ENCODE measurements at regions not wholly inside any gene's neighbourhood (a gene's known extent, or its start where the extent isn't known, plus 50 kb on each side); places are given as distances from the start of the nearest gene placed in this dataset.

- no peaks in the 10 kb centered on the region for H3K27me3 ChIP-seq (ENCODE audit: control insufficient read depth in 1 of 2, insufficient read depth in 1 of 2, low read length in 2 of 2)
- no peak overlapping the region for H3K23ac ChIP-seq (ENCODE audit: low read length in 2 of 2)
- H2AK5ac ChIP-seq (ENCODE audit: low read length, severe bottlenecking), result no peak overlapping the region
- H2BK5ac ChIP-seq (ENCODE audit: low read depth, low read length, poor library complexity, severe bottlenecking), result no peak overlapping the region
- H3K14ac ChIP-seq (ENCODE audit: low read length in 2 of 2), result no peak overlapping the region
- H3K79me1 ChIP-seq (replicated peaks; ENCODE audit: low read length, poor library complexity, severe bottlenecking), result no peaks in the 10 kb centered on the region
- H2BK12ac ChIP-seq (ENCODE audit: low read length in 2 of 2), result no peak overlapping the region
- H3K4me3 ChIP-seq (ENCODE audit: insufficient read depth in 1 of 2, low read depth in 1 of 2, low read length in 2 of 2), result no peak overlapping the region
- no peak overlapping the region for H4K91ac ChIP-seq (ENCODE audit: low read length)
- no peak overlapping the region for H2AFZ ChIP-seq (ENCODE audit: low read depth, low read length)
- no peak overlapping the region for H3K18ac ChIP-seq (ENCODE audit: low read depth in 1 of 2, low read length in 2 of 2)
- WGBS, result 78% methylated on average over 5 of the region's 6 CpGs
- H3K9me3 ChIP-seq (ENCODE audit: control insufficient read depth, low read length), result no peaks in the 10 kb centered on the region
- H2BK15ac ChIP-seq (ENCODE audit: low read depth, poor library complexity, severe bottlenecking), result no peak overlapping the region
- no peak overlapping the region for H2BK120ac ChIP-seq (ENCODE audit: low read depth, low read length)
- no peaks in the 10 kb centered on the region for H3K36me3 ChIP-seq (ENCODE audit: control insufficient read depth in 1 of 2, insufficient read depth in 2 of 2, low read depth in 1 of 2, low read length in 2 of 2)
- no peak overlapping the region for H4K8ac ChIP-seq (ENCODE audit: low read length)
- H3K9ac ChIP-seq (ENCODE audit: low read length), result no peak overlapping the region
- no peak for DNase-seq
- H3K4me2 ChIP-seq (ENCODE audit: low read length, poor library complexity, severe bottlenecking), result no peak overlapping the region
- no peak overlapping the region for H3K27ac ChIP-seq (ENCODE audit: low read length, poor library complexity, severe bottlenecking)
- H3K4me1 ChIP-seq (ENCODE audit: control insufficient read depth, insufficient read depth, low read depth, low read length), result no peaks in the 10 kb centered on the region
- no peak overlapping the region for H3K4ac ChIP-seq (ENCODE audit: low read depth in 1 of 2, low read length in 2 of 2)
These were observed 69.6 kb upstream of the RAB11FIP2 start for GRCh38 chr10:118116362-118116714.

- H2BK5ac ChIP-seq (ENCODE audit: low read depth, low read length, poor library complexity, severe bottlenecking), result no peak overlapping the region
- H3K9me3 ChIP-seq (ENCODE audit: control insufficient read depth, low read length), result no peaks in the 10 kb centered on the region
- H3K79me1 ChIP-seq (replicated peaks; ENCODE audit: low read length, poor library complexity, severe bottlenecking), result no peaks in the 10 kb centered on the region
- H2BK15ac ChIP-seq (ENCODE audit: low read depth, poor library complexity, severe bottlenecking), result no peak overlapping the region
- no peak overlapping the region for H2AFZ ChIP-seq (ENCODE audit: low read depth, low read length)
- H3K4ac ChIP-seq (ENCODE audit: low read depth in 1 of 2, low read length in 2 of 2), result no peak overlapping the region
- H2BK12ac ChIP-seq (ENCODE audit: low read length in 2 of 2), result no peak overlapping the region
- no peaks in the 10 kb centered on the region for H3K4me1 ChIP-seq (ENCODE audit: control insufficient read depth, insufficient read depth, low read depth, low read length)
- no peak overlapping the region for H3K23ac ChIP-seq (ENCODE audit: low read length in 2 of 2)
- no peak overlapping the region for H3K9ac ChIP-seq (ENCODE audit: low read length)
- no peak overlapping the region for H4K8ac ChIP-seq (ENCODE audit: low read length)
- H3K4me3 ChIP-seq (ENCODE audit: insufficient read depth in 1 of 2, low read depth in 1 of 2, low read length in 2 of 2), result no peak overlapping the region
- no peak overlapping the region for H3K4me2 ChIP-seq (ENCODE audit: low read length, poor library complexity, severe bottlenecking)
- WGBS, result 95% methylated on average over 8 of the region's 8 CpGs
- no peaks in the 10 kb centered on the region for H3K27me3 ChIP-seq (ENCODE audit: control insufficient read depth in 1 of 2, insufficient read depth in 1 of 2, low read length in 2 of 2)
- no peak for DNase-seq
- no peak overlapping the region for H3K14ac ChIP-seq (ENCODE audit: low read length in 2 of 2)
- no peak overlapping the region for H2BK120ac ChIP-seq (ENCODE audit: low read depth, low read length)
- no peak overlapping the region for H3K18ac ChIP-seq (ENCODE audit: low read depth in 1 of 2, low read length in 2 of 2)
- H3K36me3 ChIP-seq (ENCODE audit: control insufficient read depth in 1 of 2, insufficient read depth in 2 of 2, low read depth in 1 of 2, low read length in 2 of 2), result no peaks in the 10 kb centered on the region
- H4K91ac ChIP-seq (ENCODE audit: low read length), result no peak overlapping the region
- H2AK5ac ChIP-seq (ENCODE audit: low read length, severe bottlenecking), result no peak overlapping the region
- H3K27ac ChIP-seq (ENCODE audit: low read length, poor library complexity, severe bottlenecking), result no peak overlapping the region
These were observed 69.0 kb upstream of the RAB11FIP2 start for GRCh38 chr10:118115701-118116100.

- no peak overlapping the region for H2AFZ ChIP-seq (ENCODE audit: low read depth, low read length)
- H3K9ac ChIP-seq (ENCODE audit: low read length), result no peak overlapping the region
- H2BK15ac ChIP-seq (ENCODE audit: low read depth, poor library complexity, severe bottlenecking), result no peak overlapping the region
- H4K91ac ChIP-seq (ENCODE audit: low read length), result no peak overlapping the region
- H2BK12ac ChIP-seq (ENCODE audit: low read length in 2 of 2), result no peak overlapping the region
- H3K79me1 ChIP-seq (replicated peaks; ENCODE audit: low read length, poor library complexity, severe bottlenecking), result no peaks in the 10 kb centered on the region
- no peak overlapping the region for H3K4ac ChIP-seq (ENCODE audit: low read depth in 1 of 2, low read length in 2 of 2)
- no peaks in the 10 kb centered on the region for H3K27me3 ChIP-seq (ENCODE audit: control insufficient read depth in 1 of 2, insufficient read depth in 1 of 2, low read length in 2 of 2)
- H2BK120ac ChIP-seq (ENCODE audit: low read depth, low read length), result no peak overlapping the region
- no peaks in the 10 kb centered on the region for H3K9me3 ChIP-seq (ENCODE audit: control insufficient read depth, low read length)
- H3K23ac ChIP-seq (ENCODE audit: low read length in 2 of 2), result no peak overlapping the region
- no peak overlapping the region for H3K4me2 ChIP-seq (ENCODE audit: low read length, poor library complexity, severe bottlenecking)
- no peak overlapping the region for H2AK5ac ChIP-seq (ENCODE audit: low read length, severe bottlenecking)
- no peak overlapping the region for H2BK5ac ChIP-seq (ENCODE audit: low read depth, low read length, poor library complexity, severe bottlenecking)
- no peak overlapping the region for H3K4me3 ChIP-seq (ENCODE audit: insufficient read depth in 1 of 2, low read depth in 1 of 2, low read length in 2 of 2)
- H3K4me1 ChIP-seq (ENCODE audit: control insufficient read depth, insufficient read depth, low read depth, low read length), result no peaks in the 10 kb centered on the region
- H3K14ac ChIP-seq (ENCODE audit: low read length in 2 of 2), result no peak overlapping the region
- no peak overlapping the region for H3K27ac ChIP-seq (ENCODE audit: low read length, poor library complexity, severe bottlenecking)
- DNase-seq, result no peak
- H3K36me3 ChIP-seq (ENCODE audit: control insufficient read depth in 1 of 2, insufficient read depth in 2 of 2, low read depth in 1 of 2, low read length in 2 of 2), result no peaks in the 10 kb centered on the region
- H3K18ac ChIP-seq (ENCODE audit: low read depth in 1 of 2, low read length in 2 of 2), result no peak overlapping the region
- H4K8ac ChIP-seq (ENCODE audit: low read length), result no peak overlapping the region
- no CpG with 5 or more reads among the region's 1 CpG for WGBS
These were observed 68.3 kb upstream of the RAB11FIP2 start for GRCh38 chr10:118114992-118115391.

- Histone ChIP-seq H2AFZ (ENCODE audit: low read depth, low read length) (no peak overlapping the region), H3K18ac (ENCODE audit: low read depth in 1 of 2, low read length in 2 of 2) (no peak overlapping the region), H4K8ac (ENCODE audit: low read length) (no peak overlapping the region), H3K23ac (ENCODE audit: low read length in 2 of 2) (no peak overlapping the region), H3K9me3 (ENCODE audit: control insufficient read depth, low read length) (no peaks in the 10 kb centered on the region), H4K91ac (ENCODE audit: low read length) (no peak overlapping the region), H2BK5ac (ENCODE audit: low read depth, low read length, poor library complexity, severe bottlenecking) (no peak overlapping the region), H2BK12ac (ENCODE audit: low read length in 2 of 2) (no peak overlapping the region), H2AK5ac (ENCODE audit: low read length, severe bottlenecking) (no peak overlapping the region), H3K79me1 (replicated peaks; ENCODE audit: low read length, poor library complexity, severe bottlenecking) (no peaks in the 10 kb centered on the region), H3K4me1 (ENCODE audit: control insufficient read depth, insufficient read depth, low read depth, low read length) (no peaks in the 10 kb centered on the region), H3K4ac (ENCODE audit: low read depth in 1 of 2, low read length in 2 of 2) (no peak overlapping the region), H2BK120ac (ENCODE audit: low read depth, low read length) (no peak overlapping the region), H2BK15ac (ENCODE audit: low read depth, poor library complexity, severe bottlenecking) (no peak overlapping the region), H3K27me3 (ENCODE audit: control insufficient read depth in 1 of 2, insufficient read depth in 1 of 2, low read length in 2 of 2) (no peaks in the 10 kb centered on the region), H3K14ac (ENCODE audit: low read length in 2 of 2) (no peak overlapping the region), H3K36me3 (ENCODE audit: control insufficient read depth in 1 of 2, insufficient read depth in 2 of 2, low read depth in 1 of 2, low read length in 2 of 2) (no peaks in the 10 kb centered on the region), H3K4me2 (ENCODE audit: low read length, poor library complexity, severe bottlenecking) (no peak overlapping the region), H3K4me3 (ENCODE audit: insufficient read depth in 1 of 2, low read depth in 1 of 2, low read length in 2 of 2) (no peak overlapping the region), H3K9ac (ENCODE audit: low read length) (no peak overlapping the region), H3K27ac (ENCODE audit: low read length, poor library complexity, severe bottlenecking) (no peak overlapping the region)
- WGBS, result 90% methylated on average over 5 of the region's 6 CpGs
- DNase-seq, result no peak
These were observed 65.9 kb upstream of the RAB11FIP2 start for GRCh38 chr10:118112543-118113125.
